HG03432 (cell line): ENCODE measurements at regions not wholly inside any gene's neighbourhood (a gene's known extent, or its start where the extent isn't known, plus 50 kb on each side); places are given as distances from the start of the nearest gene placed in this dataset.

Experiments used
- ATAC-seq: cut with Tn5 transposase; IDR thresholded peaks from one replicate; pipeline ENCODE4 v1.9.1; 2021; ENCODE audit warnings: mild to moderate bottlenecking, moderate library complexity; ENCODE audit not compliant: unreplicated experiment

GRCh38 chr20:51079488-51079887, 56.6 kb upstream of the KCNG1 start:
- no peak for ATAC-seq

- no peak for ATAC-seq
Measured at GRCh38 chr20:51077686-51078060, 54.8 kb upstream of the KCNG1 start.

DNA sequence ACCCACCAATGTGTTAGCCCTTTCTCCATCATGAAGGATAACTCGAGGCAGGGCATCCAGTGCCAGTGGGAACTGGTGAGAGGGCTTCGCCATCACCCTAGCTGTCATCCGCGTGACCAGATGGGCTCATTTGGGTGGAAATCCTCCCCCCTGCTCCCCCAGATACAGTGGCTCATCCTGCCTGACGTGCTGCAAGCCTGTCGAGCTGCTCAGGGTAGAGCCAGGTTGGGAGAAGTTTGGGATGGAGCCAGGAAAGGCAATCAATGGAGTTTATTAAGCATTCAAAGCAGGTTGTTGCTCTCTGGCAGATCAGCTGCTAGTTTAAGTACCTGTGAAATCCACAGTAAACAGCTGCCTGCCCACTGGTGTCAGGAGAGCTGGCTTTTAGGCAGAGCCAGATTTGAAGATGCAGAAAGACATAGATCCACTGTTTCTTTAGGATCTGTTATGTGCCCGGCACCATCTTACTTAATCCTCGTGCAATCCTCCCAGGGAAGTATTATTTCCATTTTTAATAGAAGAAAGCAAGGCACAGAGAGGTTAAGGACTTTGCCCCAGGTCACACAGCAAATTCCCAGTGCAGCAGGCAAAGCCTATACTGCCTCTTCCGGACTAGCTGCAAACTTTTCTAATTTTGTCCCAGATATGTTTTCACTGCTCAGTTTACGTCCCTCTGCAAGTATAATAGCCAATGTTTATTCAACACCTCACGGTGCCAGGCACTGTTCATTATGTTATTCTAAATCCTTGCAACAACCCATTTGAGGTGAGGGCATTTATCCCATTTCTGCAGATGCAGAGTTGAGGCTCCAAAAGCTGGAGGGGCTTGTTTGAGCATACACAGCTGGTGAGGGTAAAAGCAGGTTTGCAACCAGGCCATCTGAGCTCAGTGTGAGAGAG, 54.1 kb upstream of the KCNG1 start:
- ATAC-seq = no peak

GRCh38 chr20:51074062-51074461, 51.2 kb upstream of the KCNG1 start:
- no peak for ATAC-seq
